Left renal cortex interstitium (tissue), 4 donors: ENCODE measurements at regions not wholly inside any gene's neighbourhood (a gene's known extent, or its start where the extent isn't known, plus 50 kb on each side); places are given as distances from the start of the nearest gene placed in this dataset.

ENCODE experiments used
- DNase-seq, 4 donors: peaks; one replicate each; pipeline ENCODE4 v3.0.0-alpha.2; 2013; ENCODE audit warnings: low read depth in 4 of 4, low spot score in 2 of 4, missing footprints in 1 of 4

DNA sequence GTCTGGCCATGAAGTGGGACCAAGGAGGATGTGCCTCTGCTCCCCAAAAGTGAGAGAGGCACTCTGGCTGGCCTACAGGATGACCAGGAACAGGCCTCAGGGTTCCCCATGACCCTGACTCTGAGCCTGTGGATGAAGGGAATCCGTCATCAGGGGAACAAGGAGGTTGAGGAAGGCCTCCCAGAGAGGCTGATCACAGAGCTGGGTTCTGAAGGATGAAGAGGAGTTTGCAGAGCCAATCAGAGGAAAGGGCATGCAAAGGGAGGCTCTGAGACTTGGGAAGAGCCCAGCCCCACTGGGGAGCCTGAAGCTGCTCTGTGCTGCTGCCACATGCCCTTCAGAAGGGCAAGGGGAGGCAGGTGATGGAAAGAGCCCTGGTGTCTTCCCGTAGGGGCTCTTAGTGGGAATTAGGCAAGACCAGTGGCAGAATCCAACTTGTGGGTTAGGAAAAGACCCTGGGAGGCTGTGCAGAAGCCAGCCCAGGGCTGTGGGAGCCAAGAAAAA is 141.3 kb upstream of the ID2 start:
- no peak for DNase-seq

DNA sequence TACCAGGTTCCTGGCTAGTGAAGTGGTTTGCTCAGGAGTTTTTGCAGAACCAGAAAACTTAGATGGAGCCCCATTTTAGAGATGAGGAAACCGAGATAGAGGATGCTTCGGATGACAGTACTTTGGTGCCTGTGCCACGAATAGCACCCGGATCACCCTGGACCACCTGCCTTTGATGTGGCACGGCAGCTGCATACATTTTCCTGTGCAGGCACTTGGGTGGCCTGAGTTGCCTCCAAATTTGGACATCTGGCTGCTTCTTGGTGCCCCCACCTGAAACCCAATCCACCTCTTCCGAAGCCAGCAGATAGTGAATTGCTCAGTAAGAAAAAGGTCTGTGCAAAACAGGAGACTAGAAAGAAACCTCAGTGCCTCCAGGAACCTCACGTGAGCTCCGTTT is 140.6 kb upstream of the ID2 start:
- no peak for DNase-seq

DNA sequence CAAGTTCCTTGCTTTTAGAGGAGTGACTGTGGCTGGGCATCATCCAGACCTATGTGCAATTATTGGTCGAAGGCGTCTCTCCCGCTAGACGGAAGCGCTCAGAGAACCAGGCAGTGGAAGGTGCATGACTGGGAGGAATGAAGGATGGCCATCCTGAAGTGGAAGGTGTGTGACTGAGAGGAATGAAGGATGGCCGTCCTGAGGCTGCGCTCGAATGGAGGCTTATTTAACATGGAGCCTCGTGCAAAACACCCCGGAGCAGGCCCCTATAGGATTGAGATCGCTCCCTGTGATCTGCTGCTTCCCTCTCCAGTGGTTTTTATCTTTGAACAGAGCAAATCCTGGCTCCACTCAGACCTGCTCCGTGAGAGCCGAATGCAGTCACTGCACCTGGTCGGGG is 140.2 kb upstream of the ID2 start:
- DNase-seq = no peak

DNA sequence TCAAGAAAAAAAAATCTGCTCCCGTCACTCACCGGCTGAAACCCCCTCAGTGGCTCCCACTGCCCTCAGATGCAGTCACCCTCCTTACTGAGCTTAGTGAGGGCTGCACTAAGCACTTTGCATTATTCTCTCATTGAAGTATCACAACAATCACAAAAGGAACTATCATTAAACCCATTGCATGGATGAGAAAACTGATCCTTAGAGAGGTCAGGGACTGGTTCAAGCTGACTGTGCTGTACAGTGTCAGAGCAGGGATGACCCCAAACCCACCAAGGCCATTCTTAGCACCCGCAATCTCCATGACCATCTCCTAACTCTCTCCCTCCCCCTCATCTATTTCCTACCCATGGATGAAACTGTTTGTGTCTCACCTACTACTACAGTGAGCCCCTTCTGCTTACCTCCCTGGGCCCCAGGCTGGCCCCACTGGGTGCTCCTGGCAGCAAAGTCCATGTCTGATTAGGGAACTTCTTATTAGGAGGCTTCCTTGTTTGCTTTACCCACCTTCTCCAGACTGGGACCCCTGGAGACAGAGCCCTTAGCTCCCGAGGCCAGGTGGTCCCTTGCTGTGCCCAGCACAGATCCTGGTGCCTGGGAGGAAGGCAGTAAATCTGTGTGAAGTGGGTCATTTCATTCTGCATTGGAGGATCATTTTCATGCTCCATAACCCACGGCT is 139.3 kb upstream of the ID2 start:
- no peak for DNase-seq

DNA sequence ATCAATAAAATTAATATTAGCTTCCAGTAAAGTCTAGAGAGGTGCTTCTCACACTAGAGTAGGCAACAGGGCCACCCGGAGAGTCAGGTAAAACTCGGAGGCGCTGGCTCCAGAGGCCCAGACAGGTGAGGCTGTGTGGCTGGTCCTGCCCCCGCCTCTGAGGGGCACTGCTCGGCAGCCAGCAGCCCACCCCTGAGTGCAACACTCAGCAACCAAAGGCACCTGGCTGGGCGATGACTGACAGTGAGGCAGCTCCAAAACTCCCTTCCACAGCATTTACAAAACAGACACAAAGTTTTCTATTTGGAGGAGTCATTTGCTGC is 138.8 kb upstream of the ID2 start:
- no peak for DNase-seq

DNA sequence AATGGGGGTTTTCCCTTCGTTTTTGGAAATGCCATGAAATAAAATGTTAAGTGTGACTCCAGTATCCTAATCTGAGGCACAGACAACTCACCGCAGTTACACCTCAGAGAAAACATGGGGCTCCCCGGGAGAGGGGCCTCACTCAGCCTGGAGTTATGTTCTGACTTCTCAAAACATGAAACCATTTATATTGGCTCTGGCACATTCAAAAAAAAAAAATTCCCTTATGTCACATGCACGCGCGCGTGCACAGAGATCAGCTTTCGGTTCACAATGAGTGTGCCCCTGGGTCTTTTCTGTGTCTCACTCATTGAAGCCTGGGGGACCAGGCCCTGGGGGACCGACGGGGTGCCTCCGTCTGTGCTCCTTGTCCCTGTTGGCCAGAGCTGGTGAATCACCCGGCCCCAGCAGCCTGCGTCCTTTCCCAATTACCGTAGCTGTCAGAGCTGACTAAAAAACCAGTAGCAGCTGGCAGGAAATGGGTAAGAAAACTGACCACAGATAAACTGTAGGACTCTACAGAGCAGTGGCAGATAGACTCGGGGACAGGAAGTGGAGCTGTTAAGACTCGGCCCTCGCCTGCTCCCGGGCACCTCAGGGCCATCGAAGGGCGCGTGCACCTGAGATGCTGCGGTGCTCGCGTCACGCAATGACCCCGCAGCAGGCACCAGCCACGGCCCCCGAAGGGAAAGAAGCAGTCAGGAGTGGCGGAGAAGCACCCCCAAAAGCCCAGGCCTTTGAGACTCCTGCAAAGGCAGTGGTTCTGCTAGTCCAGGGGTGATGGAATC is 138.3 kb upstream of the ID2 start:
- DNase-seq = no peak

DNA sequence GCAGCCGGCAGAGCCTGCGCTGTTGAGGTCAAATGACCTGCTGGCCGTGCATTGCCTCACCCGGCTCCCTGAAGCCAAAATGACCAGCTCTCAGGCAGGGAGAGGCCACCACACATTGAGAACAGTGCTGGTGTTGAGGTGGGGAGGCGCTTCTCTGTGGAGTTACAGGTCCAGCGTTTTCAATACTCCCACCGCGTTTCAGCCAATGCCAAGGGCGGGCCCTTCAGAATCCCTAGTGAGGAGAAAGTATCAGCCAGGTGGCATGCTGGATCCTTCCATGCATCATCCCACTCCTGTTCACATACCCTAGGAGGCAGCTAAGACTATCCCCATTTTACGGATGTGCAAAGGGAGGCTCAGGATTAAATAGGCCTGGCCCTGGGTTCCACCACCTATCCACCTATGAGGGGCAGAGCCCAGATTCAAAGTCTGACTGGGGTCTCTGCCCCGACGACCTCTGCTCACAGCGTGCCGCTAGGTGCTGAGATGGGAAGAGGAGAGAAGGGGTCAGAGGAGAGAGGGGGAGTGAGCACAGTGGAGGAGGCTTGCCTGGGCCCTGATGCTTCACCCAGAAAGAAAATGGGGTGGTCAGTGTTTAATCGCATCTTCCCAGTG is 137.6 kb upstream of the ID2 start:
- DNase-seq = no peak

DNA sequence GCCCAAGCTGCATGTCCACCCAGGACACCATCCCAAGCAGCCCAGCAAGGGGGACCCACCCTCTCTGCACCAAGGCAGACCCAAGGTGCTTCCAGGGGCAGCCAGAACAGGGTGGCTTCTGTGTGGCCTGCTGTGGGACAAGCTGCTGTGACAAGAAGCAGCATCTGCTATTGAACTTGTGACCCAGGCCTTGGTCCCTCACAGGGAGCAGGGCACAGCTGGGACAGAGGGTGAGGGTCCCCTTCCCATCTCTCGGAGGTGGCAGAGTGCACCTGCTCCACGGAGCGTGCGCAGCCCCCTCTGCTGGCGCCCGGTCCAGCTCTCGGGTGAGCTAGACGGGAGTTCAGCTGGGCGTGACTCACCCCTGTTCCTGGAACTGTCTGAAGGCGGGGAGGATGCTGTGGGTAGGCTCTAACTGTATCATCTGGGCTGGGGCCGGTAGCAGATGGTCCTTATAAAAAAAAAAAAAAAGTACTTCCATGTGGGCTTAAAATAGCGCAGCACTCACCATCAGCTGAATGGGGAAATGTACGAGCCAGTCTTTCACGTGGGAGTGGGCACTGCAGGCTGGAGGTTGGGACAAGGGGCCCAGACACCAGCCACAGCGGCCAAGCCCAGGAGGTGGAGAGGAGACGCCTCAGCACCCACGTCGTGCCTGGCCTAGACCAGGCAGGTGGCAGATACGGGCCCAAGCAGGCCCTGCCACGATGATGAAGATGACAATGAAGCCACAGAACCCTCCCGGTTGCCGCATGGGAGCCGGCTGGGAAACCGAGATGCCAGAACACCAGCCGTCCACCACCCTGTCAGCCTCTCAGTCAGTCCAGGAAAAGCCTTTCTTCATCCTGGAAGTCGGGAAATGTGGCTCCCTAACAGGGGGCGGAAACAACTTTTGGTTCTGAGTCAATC is 136.8 kb upstream of the ID2 start:
- no peak for DNase-seq

DNA sequence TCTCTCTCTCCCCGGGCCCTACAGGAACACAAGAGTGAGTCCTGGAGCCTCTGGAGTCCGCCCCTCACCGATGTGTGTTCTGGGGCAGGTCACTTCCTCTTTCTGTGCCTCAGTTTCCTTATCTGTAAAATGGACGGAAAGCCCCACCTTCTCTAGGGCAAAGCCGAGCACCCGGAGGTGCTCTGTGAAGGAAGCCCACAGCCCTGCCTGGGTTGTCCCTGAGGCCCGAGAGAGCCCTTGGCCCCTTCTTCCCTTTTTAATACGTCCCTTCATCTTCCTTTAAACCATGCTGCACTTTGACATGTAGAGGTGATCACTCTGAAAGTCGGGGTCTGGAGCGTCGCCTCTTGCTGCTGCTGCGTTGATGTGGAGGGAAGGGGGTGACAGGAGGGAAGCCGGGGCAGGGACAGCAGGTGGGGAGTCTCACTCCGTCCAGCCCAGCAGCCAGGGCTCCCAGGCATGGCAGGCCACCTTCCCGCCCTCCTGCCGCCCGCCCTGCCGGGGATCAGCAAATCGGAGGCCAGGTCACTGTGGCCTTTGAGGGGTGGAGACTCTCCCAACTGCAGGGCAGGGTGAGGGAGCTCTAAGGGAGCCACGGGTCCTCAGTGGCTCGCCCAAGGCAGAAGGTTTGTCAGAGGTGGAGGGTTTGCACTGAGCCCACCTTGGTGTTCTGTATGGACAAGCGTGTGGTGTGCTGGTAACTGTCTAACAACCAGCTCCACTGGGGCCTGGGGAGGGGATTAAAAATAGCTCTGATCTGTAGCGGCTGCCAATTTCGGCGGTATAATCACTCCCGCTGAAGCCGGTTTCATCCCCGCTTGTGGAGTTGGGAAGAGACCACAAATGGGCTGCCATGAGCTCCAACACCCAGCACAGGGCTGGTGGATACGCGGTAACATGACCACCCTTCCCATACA is 135.9 kb upstream of the ID2 start:
- DNase-seq = no peak

DNA sequence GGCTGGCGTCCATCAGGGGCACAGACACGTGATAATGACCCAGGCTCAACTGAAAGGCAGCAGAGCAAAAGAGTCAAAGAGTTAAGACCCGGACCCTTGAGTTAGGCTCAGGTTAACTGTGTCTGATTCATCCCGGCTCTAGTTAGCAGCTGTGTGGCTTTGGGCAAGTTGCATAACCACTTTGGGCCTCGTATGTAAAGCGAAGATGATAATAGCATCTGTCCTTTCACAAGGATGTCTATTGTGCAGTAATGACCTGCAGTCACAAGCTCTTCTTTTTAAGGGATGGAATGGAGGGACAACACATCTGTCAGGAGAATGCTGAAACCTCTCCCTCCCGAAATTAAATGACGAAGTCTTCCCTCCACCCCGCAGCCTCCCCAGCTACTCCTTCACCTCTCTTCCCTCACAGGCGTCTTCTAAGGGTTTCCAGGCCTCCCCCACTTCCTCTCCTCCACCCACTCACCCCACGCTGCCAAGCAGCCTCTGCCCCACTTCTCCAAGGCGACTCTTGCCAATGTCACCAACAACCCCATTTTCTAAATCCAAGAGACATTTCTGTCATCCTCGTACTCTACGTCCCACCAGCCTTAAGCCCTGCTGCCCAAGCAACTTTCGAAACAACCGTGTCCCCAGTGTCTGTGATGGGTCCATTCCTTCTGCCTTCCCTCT is 135.1 kb upstream of the ID2 start:
- DNase-seq = no peak

DNA sequence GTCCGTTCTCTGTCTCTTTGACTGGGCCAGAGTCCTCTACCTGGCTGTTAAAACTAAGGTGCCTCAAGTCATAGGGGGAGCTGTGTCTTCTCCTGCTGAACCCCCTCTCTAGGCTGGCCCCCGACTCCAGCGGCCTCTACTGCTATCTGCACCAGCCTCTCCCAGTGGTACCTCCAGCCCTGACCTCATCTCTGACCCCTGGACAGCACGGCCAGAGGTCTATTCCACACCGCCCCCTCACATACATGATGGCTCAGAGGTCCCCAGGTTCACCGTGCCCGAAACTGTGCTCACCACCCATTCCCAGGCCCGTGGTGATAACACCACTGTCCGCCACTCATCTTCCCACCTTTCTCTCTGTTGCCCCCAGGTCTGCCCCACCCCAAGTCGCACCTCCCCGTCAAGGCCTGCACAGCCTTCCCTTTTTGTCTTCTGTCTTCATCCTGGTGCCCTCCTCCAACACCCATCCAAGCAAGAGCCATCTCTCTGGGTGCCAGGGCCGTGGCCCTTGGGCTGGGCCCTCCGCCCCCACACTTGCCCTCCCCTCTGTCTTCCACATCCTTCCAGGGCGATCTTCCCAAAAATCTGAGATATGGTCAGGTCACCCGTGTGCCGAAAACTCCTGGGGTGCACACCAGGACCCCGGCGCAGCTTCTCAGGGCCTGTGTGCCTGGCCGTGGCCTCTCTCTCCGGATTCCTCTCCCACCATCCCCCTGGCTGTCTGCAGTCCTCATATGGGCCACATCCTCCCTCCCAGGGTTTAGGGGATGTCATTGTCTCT is 134.4 kb upstream of the ID2 start:
- DNase-seq = no peak

DNA sequence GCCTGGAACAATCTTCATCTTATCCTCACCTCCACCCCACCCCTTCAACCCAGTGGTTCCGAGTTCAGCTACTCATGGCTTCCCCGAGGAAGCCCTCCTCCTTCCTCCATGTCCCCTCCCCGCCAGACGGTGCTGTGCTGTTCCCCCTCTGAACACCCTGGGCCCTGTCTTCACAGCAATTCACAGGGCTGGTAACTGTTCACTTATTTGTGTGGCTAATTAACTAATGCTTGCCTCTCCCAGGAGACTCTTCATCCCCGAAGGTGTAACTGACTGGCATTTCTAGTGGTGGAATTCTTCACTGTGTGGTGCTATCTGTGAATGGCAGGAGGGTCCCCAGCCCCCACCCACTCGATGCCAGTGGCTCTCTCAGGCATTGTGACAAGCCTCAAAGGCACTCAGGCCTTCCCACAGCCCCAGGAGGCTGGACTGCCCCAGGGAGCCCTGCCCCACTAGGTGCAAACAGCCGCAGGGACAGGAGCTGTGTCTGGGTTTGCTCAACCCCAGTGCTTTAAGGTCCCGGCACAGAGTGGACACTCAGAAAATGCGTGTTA is 133.7 kb upstream of the ID2 start:
- DNase-seq = no peak

DNA sequence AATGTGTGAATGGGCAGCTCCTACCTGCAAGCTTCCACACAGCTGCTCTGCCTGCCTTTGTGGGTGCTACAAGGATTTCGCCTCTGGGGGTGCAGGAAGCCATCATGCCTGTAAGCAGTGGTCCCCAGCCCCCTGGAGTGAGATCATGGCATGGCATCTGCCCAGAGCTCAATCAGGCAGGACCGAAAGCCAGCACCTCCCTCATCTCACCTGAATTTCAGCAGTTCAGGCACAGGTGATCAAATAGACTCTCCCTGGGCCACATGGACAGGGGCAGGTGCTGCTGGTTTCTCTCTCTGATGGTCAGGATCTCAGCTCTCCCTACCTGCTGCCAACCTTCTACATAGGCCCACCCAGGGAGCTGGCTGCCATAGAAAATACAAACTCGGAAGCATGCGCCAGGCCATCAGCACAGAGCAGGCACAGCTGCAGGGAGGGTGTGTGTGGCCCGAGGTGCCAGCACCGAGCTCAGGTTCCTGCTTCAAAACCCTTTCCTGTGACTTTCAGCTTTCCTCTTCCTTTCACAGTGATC is 133.2 kb upstream of the ID2 start:
- DNase-seq = no peak

DNA sequence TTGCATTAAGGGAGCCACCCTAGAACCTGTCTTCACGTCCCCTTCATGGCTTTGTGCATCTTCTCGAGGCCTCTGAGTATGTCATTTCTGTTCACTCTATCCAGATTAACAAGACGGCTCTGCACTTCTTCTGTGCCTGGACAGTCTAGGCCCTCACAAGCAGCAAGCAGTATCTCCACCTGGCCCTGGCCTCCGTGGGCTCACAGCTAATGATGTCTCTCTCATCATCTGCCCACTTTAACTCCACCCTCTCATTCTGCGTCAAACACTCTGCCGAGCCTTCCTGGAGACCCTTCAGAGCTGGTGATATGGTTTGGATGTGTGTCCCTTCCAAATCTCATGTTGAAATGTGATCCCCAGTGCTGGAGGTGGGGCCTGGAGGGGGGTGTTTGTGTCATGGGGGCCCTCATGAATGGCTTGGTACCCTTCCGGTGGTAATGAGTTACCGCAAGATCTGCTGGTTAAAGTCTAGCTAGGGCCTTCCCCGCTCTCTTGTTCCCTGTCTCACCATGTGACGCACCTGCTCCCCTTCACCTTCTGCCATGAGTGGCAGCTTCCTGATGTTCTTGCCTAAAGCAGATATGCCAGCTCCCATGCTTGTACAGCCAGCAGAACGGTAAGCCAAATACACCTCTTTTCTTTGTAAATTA is 132.5 kb upstream of the ID2 start:
- DNase-seq = no peak

DNA sequence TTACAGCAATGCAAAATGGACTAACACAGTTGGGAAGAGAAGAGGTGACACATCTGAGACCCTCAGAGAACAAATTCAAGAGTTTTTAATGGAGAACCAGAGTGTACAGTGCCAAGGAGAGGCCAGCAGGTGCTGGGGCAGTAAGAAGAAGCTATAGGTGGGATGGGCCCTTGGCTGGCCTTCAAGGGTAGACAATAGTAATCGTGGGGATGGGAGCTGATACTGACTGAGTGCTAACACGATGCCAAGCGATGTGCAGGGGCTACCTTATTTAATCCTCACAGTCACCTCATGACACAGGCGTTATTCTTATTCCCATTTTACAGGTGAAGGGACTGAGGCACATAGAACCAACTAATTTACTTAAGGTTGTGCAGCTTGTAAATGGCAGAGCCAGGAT is 131.9 kb upstream of the ID2 start:
- DNase-seq = no peak

DNA sequence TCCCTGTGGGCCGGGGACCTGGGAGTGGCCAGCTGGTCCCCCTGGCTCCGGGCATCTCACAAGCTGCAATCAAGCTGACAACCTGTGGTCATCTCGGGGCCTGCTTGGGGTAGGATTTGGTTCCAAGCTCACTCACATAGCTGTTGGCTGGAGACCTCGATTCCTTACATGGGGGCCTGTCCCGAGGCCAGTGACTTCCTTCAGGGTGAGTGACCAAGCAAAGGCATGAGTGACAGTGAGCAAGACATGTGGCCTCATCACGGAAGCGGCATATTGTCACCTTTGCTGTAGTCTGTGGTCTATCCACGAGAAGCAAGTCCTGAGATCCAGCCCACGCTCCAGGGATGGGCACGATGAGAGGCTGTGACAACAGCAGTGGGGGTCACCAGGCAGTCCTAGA is 131.4 kb upstream of the ID2 start:
- DNase-seq = no peak

DNA sequence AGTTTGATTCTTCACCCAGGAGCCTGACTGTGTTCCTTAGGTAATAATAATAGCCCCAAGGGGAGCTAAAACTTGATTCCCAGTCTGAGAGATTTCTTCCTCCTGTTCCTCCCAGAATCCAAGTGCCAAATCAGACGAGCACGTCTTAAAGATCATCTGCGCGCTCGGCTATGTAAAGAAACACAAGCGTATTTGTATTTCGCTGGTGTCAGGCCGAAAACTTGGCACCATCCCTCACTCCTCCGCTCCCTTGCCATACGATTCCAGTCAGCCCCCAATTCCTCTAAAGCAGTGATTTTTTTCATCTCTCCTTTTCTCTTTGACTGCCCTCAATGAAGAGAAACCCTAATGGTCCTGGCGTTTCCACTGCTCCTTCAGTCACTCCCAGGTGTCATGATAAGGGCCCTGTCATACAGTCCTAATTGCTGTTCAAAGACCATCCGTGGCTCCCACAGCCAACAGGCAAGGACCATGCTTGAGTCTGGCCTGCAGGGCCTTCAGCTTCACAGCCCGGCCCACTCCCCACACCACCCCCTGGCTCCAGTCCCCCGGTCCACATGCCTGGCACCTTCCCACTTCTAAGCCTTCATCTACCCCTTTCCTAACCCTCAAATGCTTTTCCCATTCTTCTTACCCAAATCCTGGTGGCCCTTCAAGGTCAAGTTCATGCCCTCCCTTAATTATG is 130.8 kb upstream of the ID2 start:
- DNase-seq = no peak
